Testis (tissue), 2 donors: ENCODE measurements at regions not wholly inside any gene's neighbourhood (a gene's known extent, or its start where the extent isn't known, plus 50 kb on each side); places are given as distances from the start of the nearest gene placed in this dataset.

ENCODE experiments used
- CTCF ChIP-seq, 3 experiments: fragments of 450-650 bp in 2 of 3; fragments of 200-600 bp in 1 of 3; sonication (generic) in 1 of 3; IDR thresholded peaks; one replicate each; pipeline ENCODE4 v1.5.1; 2016 to 2019; ENCODE audit warnings: antibody characterized with exemption in 3 of 3, mild to moderate bottlenecking in 2 of 3, moderate library complexity in 1 of 3
- POLR2A ChIP-seq: fragments of 450-650 bp; IDR thresholded peaks from one replicate; pipeline ENCODE4 v1.6.1; 2017; ENCODE audit warnings: antibody characterized with exemption, mild to moderate bottlenecking, moderate library complexity

GRCh38 chr12:87227162-87227561 lies 802.0 kb downstream of the C12orf50 start:
- no peak for TF ChIP-seq CTCF (IDR thresholded peaks at IDR 0.05)
- no peak for TF ChIP-seq POLR2A
